Tibial nerve (tissue), 4 donors: ENCODE measurements at regions not wholly inside any gene's neighbourhood (a gene's known extent, or its start where the extent isn't known, plus 50 kb on each side); places are given as distances from the start of the nearest gene placed in this dataset.

ENCODE experiments used
- DNase-seq, 2 donors: peaks; one replicate each; pipeline ENCODE4 v3.0.0-alpha.2; 2019; ENCODE audit warnings: low spot score in 2 of 2
- H3K27ac ChIP-seq, 4 donors: fragments of 200-600 bp; sonication (generic) in 3 of 4; one replicate each; pipeline ENCODE4 v1.5.1; 2017 to 2019; ENCODE audit warnings: mild to moderate bottlenecking in 1 of 4
- H3K27me3 ChIP-seq, 2 donors: fragments of 200-600 bp; sonication (generic) in 1 of 2; one replicate each; pipeline versions ENCODE4 v1.5.1 to v1.6.0; 2017 to 2019
- H3K36me3 ChIP-seq, 3 donors: fragments of 200-600 bp; sonication (generic); one replicate each; pipeline ENCODE4 v1.5.1; 2018 to 2019
- H3K4me1 ChIP-seq, 4 donors: fragments of 200-600 bp; sonication (generic) in 3 of 4; one replicate each; pipeline ENCODE4 v1.5.1; 2017 to 2019
- H3K4me3 ChIP-seq, 4 donors: fragments of 200-600 bp; sonication (generic) in 3 of 4; one replicate each; pipeline ENCODE4 v1.5.1; 2017 to 2019; ENCODE audit warnings: mild to moderate bottlenecking in 1 of 4, moderate library complexity in 1 of 4
- H3K9me3 ChIP-seq, 4 donors: fragments of 200-600 bp; sonication (generic) in 3 of 4; one replicate each; pipeline ENCODE4 v1.5.1; 2017 to 2019
- CTCF ChIP-seq, 5 experiments: fragments of 200-600 bp in 3 of 5; fragments of 450-650 bp in 2 of 5; sonication (generic) in 3 of 5; IDR thresholded peaks; one replicate each; pipeline ENCODE4 v1.5.1; 2016 to 2019; ENCODE audit warnings: antibody characterized with exemption in 5 of 5, mild to moderate bottlenecking in 3 of 5, moderate library complexity in 2 of 5
- EP300 ChIP-seq, 2 donors: sonication (generic); formaldehyde crosslinking; IDR thresholded peaks; one replicate each; pipeline ENCODE4 v1.6.1; 2017; ENCODE audit warnings: antibody characterized with exemption in 2 of 2, mild to moderate bottlenecking in 1 of 2
- POLR2A ChIP-seq, 2 donors: fragments of 450-650 bp; IDR thresholded peaks; one replicate each; pipeline ENCODE4 v1.6.1; 2017; ENCODE audit warnings: antibody characterized with exemption in 2 of 2, mild to moderate bottlenecking in 2 of 2, moderate library complexity in 2 of 2
- WGBS, 2 donors: methylation state at CpG; one replicate each; pipeline ENCODE4 v1.1.5; 2018; 5-methylcytosine and 5-hydroxymethylcytosine counted together

GRCh38 chr5:103774721-103775120, 212.1 kb upstream of the NUDT12 start:
- H3K27ac ChIP-seq = no peak overlapping the region
- no peaks in the 10 kb centered on the region for H3K4me1 ChIP-seq
- DNase-seq = no peak
- no peaks in the 10 kb centered on the region for H3K9me3 ChIP-seq
- H3K36me3 ChIP-seq = no peaks in the 10 kb centered on the region
- H3K27me3 ChIP-seq = no peaks in the 10 kb centered on the region
- no peak for TF ChIP-seq POLR2A (IDR thresholded peaks at IDR 0.05)
- TF ChIP-seq CTCF (IDR thresholded peaks at IDR 0.05) = no peak
- no peak for TF ChIP-seq EP300 (IDR thresholded peaks at IDR 0.05)
- 71 to 97% methylated on average over 1 of the region's 1 CpG for WGBS, 2 donors
- no peak overlapping the region for H3K4me3 ChIP-seq

- 91 to 97% methylated on average over 2 of the region's 2 CpGs for WGBS, 2 donors
- no peak for TF ChIP-seq CTCF (IDR thresholded peaks at IDR 0.05)
- no peak for TF ChIP-seq POLR2A (IDR thresholded peaks at IDR 0.05)
- no peak for TF ChIP-seq EP300 (IDR thresholded peaks at IDR 0.05)
- no peaks in the 10 kb centered on the region for H3K4me1 ChIP-seq
- H3K27me3 ChIP-seq = no peaks in the 10 kb centered on the region
- DNase-seq = no peak
- no peaks in the 10 kb centered on the region for H3K36me3 ChIP-seq
- no peaks in the 10 kb centered on the region for H3K9me3 ChIP-seq
- H3K4me3 ChIP-seq = no peak overlapping the region
- no peak overlapping the region for H3K27ac ChIP-seq
These were observed 209.7 kb upstream of the NUDT12 start for GRCh38 chr5:103772248-103772647.

- TF ChIP-seq POLR2A (IDR thresholded peaks at IDR 0.05) = no peak
- no peak for TF ChIP-seq EP300 (IDR thresholded peaks at IDR 0.05)
- no peak for TF ChIP-seq CTCF (IDR thresholded peaks at IDR 0.05)
- Histone ChIP-seq H3K4me1 (no peaks in the 10 kb centered on the region), H3K4me3 (no peak overlapping the region), H3K36me3 (no peaks in the 10 kb centered on the region), H3K9me3 (no peaks in the 10 kb centered on the region), H3K27ac (no peak overlapping the region), H3K27me3 (no peaks in the 10 kb centered on the region)
- DNase-seq = no peak
- WGBS, 2 donors = 89 to 91% methylated on average over 3 to 8 of the region's 10 CpGs
These were observed 201.8 kb upstream of the NUDT12 start for GRCh38 chr5:103764403-103764802.

GRCh38 chr5:103758996-103759395, 196.4 kb upstream of the NUDT12 start:
- Histone ChIP-seq H3K27ac (no peak overlapping the region), H3K36me3 (no peaks in the 10 kb centered on the region), H3K4me3 (no peak overlapping the region), H3K9me3 (no peaks in the 10 kb centered on the region), H3K27me3 (no peaks in the 10 kb centered on the region), H3K4me1 (no peaks in the 10 kb centered on the region)
- no peak for DNase-seq
- 86 to 93% methylated on average over 2 of the region's 2 CpGs for WGBS, 2 donors
- TF ChIP-seq EP300 (IDR thresholded peaks at IDR 0.05) (no peak), CTCF (IDR thresholded peaks at IDR 0.05) (no peak)

GRCh38 chr5:103755974-103756373, 193.4 kb upstream of the NUDT12 start:
- no peak overlapping the region for H3K4me3 ChIP-seq
- no peaks in the 10 kb centered on the region for H3K27me3 ChIP-seq
- no peaks in the 10 kb centered on the region for H3K36me3 ChIP-seq
- no peak overlapping the region for H3K27ac ChIP-seq
- no peak for DNase-seq
- TF ChIP-seq POLR2A (IDR thresholded peaks at IDR 0.05) (no peak), CTCF (IDR thresholded peaks at IDR 0.05) (no peak), EP300 (IDR thresholded peaks at IDR 0.05) (no peak)
- no peaks in the 10 kb centered on the region for H3K9me3 ChIP-seq
- H3K4me1 ChIP-seq = no peaks in the 10 kb centered on the region
